PC-9 (cell line): ENCODE measurements at regions not wholly inside any gene's neighbourhood (a gene's known extent, or its start where the extent isn't known, plus 50 kb on each side); places are given as distances from the start of the nearest gene placed in this dataset.
"Not testable (repeated sequence)": the region's sequence is repeated elsewhere in the genome, so short reads cannot be mapped to it uniquely, and the experiment has no call there.

Source experiments
- BruUV-seq: library from RNA; stranded (reverse); fragments of 400-500 nt; replicated peaks from 2 replicates; lab custom pipeline; 2021; lab: Mats Ljungman, UMichigan
- CTCF ChIA-PET: fragments of 300-600 bp; sonication (Branson Sonifier 250); formaldehyde crosslinking; loops from one replicate; lab custom pipeline; 2022; ENCODE audit warnings: antibody characterized with exemption; lab: Charles Lee
- POLR2A ChIA-PET: fragments of 300-600 bp; sonication (Branson Sonifier 250); formaldehyde crosslinking; loops from one replicate; lab custom pipeline; 2022; ENCODE audit warnings: antibody characterized with exemption; ENCODE audit not compliant: unreplicated experiment; lab: Charles Lee
- DNase-seq, 2 experiments: peaks; one replicate each; pipeline versions ENCODE4 v3.0.0 to v3.0.0-alpha.2; 2015 to 2022; ENCODE audit warnings: mixed read lengths in 1 of 2
- H2AFZ ChIP-seq: fragments of 200-600 bp; sonication (generic); 2 replicates; pipeline ENCODE4 v1.8.1; 2017; ENCODE audit warnings: antibody characterized with exemption
- H3F3A ChIP-seq: fragments of 200-600 bp; sonication (generic); 2 replicates; pipeline ENCODE4 v1.8.1; 2017; ENCODE audit warnings: antibody characterized with exemption, mild to moderate bottlenecking, low read depth; ENCODE audit not compliant: insufficient read depth
- H3K27ac ChIP-seq: fragments of 200-600 bp; sonication (generic); 2 replicates; pipeline ENCODE4 v1.6.1; 2016; ENCODE audit warnings: mixed run types
- H3K27me3 ChIP-seq: fragments of 200-600 bp; sonication (generic); 2 replicates; pipeline ENCODE4 v1.6.1; 2016; ENCODE audit warnings: low read depth, mixed run types; ENCODE audit not compliant: insufficient read depth
- H3K36me3 ChIP-seq: fragments of 200-600 bp; sonication (generic); 2 replicates; pipeline ENCODE4 v1.6.1; 2016; ENCODE audit warnings: low read depth, mixed run types
- H3K4me1 ChIP-seq: fragments of 200-600 bp; sonication (generic); replicated peaks from 2 replicates; pipeline ENCODE4 v1.6.1; 2016; ENCODE audit warnings: mixed run types; ENCODE audit not compliant: insufficient read depth
- H3K4me2 ChIP-seq: fragments of 200-600 bp; sonication (generic); 2 replicates; pipeline ENCODE4 v1.6.1; 2017; ENCODE audit warnings: mixed run types
- H3K4me3 ChIP-seq: fragments of 200-600 bp; sonication (generic); 2 replicates; pipeline ENCODE4 v1.6.1; 2016; ENCODE audit warnings: mixed run types
- H3K79me2 ChIP-seq: fragments of 200-600 bp; sonication (generic); 2 replicates; pipeline ENCODE4 v1.6.1; 2017; ENCODE audit warnings: low read depth, mixed run types
- H3K9me2 ChIP-seq: fragments of 200-600 bp; sonication (generic); 2 replicates; pipeline ENCODE4 v1.8.1; 2017; ENCODE audit warnings: mild to moderate bottlenecking; ENCODE audit not compliant: insufficient read depth
- H3K9me3 ChIP-seq: fragments of 200-600 bp; sonication (generic); 2 replicates; pipeline ENCODE4 v1.8.1; 2016; ENCODE audit warnings: low read depth; ENCODE audit not compliant: insufficient read depth
- H4K20me1 ChIP-seq: fragments of 200-600 bp; sonication (generic); 2 replicates; pipeline ENCODE4 v1.8.1; 2017; ENCODE audit not compliant: insufficient read depth
- CTCF ChIP-seq: fragments of 200-600 bp; sonication (generic); conservative IDR thresholded peaks from 2 replicates; pipeline ENCODE4 v1.6.1; 2017; ENCODE audit warnings: mixed run types, antibody characterized with exemption, mild to moderate bottlenecking, moderate library complexity
- EZH2 ChIP-seq: fragments of 200-600 bp; sonication (generic); IDR thresholded peaks from 2 replicates; pipeline ENCODE4 v1.8.0; 2017; ENCODE audit warnings: antibody characterized with exemption, low read depth
- intact Hi-C: fragments of 100-400 bp; cut with micrococcal nuclease; formaldehyde crosslinking; loops from one replicate; pipeline ENCODE4 v1.10.0; 2022; ENCODE audit not compliant: unreplicated experiment

DNA sequence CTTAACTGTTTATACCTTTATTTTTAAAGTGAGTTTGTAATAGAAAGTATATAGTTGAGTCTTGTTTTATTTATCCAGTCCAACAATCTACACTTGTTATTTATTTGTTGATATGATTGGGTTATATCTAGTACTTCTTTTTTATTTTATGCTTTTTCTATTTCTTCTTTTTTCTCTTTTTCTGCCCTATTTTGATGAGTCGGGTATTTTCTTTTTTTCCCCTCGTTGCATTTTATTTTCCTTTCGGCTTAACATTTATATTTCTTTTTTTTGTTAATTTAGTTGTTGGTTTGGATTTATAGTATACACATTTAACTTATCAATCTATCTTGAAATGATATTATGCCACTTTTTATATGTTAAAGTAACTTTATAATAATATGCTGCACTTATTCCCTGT, 111.7 kb upstream of the IZUMO3 start:
- ChIA-PET CTCF (no interaction called here), POLR2A (no interaction called here)
- Histone ChIP-seq H3F3A (no peaks in the 10 kb centered on the region), H2AFZ (no peak overlapping the region), H3K27ac (no peak overlapping the region), H3K4me2 (no peak overlapping the region), H4K20me1 (no peaks in the 10 kb centered on the region), H3K4me1 (no peaks in the 10 kb centered on the region), H3K79me2 (no peaks in the 10 kb centered on the region), H3K9me2 (no peaks in the 10 kb centered on the region), H3K9me3 (no peaks in the 10 kb centered on the region), H3K36me3 (no peaks in the 10 kb centered on the region), H3K27me3 (no peaks in the 10 kb centered on the region), H3K4me3 (no peak overlapping the region)
- DNase-seq = no peak
- intact Hi-C loops = no loop called here
- TF ChIP-seq EZH2 = no peak
- TF ChIP-seq CTCF = no peak
- no TSS peak for BruUV-seq

DNA sequence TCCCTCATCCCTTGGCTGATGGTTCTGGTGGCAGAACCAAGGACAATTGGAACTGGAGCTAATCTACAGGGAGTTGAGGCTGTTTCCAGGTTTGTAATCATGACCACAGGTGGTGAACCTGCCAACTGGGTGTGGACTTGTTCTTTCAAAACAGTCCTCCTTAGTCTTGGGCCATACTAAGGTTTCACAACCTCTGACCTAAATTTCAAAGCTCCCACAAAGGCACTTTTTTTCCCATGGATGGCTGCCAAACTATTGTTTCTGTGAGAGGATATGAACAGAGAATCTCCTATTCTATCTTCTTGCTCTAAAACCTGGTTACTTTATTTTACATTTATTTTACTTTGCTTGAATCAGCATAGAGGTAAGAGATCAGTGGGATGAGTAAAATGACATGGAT, 106.5 kb upstream of the IZUMO3 start:
- Histone ChIP-seq H3K4me3 (no peak overlapping the region), H3K36me3 (no peaks in the 10 kb centered on the region), H3F3A (no peaks in the 10 kb centered on the region), H3K4me1 (no peaks in the 10 kb centered on the region), H4K20me1 (no peaks in the 10 kb centered on the region), H3K27me3 (no peaks in the 10 kb centered on the region), H3K9me3 (no peaks in the 10 kb centered on the region), H3K27ac (no peak overlapping the region), H2AFZ (no peak overlapping the region), H3K4me2 (no peak overlapping the region), H3K79me2 (no peaks in the 10 kb centered on the region), H3K9me2 (no peaks in the 10 kb centered on the region)
- CTCF ChIA-PET = no interaction called here
- TF ChIP-seq CTCF (no peak), EZH2 (no peak)
- intact Hi-C loops = no loop called here
- POLR2A ChIA-PET = no interaction called here
- BruUV-seq = no TSS peak
- DNase-seq = no peak

- H4K20me1 ChIP-seq, H3K9me3 ChIP-seq, DNase-seq, BruUV-seq, POLR2A ChIA-PET, CTCF ChIA-PET, H3K79me2 ChIP-seq, H3K4me2 ChIP-seq, H3F3A ChIP-seq, H3K9me2 ChIP-seq, H3K4me1 ChIP-seq, H3K4me3 ChIP-seq, H3K27me3 ChIP-seq, H3K27ac ChIP-seq, H2AFZ ChIP-seq, H3K36me3 ChIP-seq, intact Hi-C loops: not testable (repeated sequence)
Observed at GRCh38 chr9:24628809-24629208, 83.1 kb upstream of the IZUMO3 start.

- no peaks in the 10 kb centered on the region for H4K20me1 ChIP-seq
- no peak overlapping the region for H3K4me3 ChIP-seq
- POLR2A ChIA-PET = no interaction called here
- H3F3A ChIP-seq = no peaks in the 10 kb centered on the region
- CTCF ChIA-PET = no interaction called here
- no peaks in the 10 kb centered on the region for H3K36me3 ChIP-seq
- no peaks in the 10 kb centered on the region for H3K4me1 ChIP-seq
- H3K27ac ChIP-seq = no peak overlapping the region
- DNase-seq = no peak
- no peaks in the 10 kb centered on the region for H3K79me2 ChIP-seq
- intact Hi-C loops = no loop called here
- TF ChIP-seq EZH2 (no peak), CTCF (no peak)
- H3K27me3 ChIP-seq = no peaks in the 10 kb centered on the region
- H2AFZ ChIP-seq = no peak overlapping the region
- no peak overlapping the region for H3K4me2 ChIP-seq
- H3K9me3 ChIP-seq = no peaks in the 10 kb centered on the region
- BruUV-seq = no TSS peak
- no peaks in the 10 kb centered on the region for H3K9me2 ChIP-seq
Observed at GRCh38 chr9:24625097-24625496, 79.4 kb upstream of the IZUMO3 start.
